Fibroblast of skin of right quadriceps (primary cell): ENCODE measurements at regions not wholly inside any gene's neighbourhood (a gene's known extent, or its start where the extent isn't known, plus 50 kb on each side); places are given as distances from the start of the nearest gene placed in this dataset.

ENCODE experiments used
- DNase-seq: peaks from one replicate; pipeline ENCODE4 v3.0.0-alpha.2; 2013

GRCh38 chr6:124877468-124877867, 84.8 kb upstream of the RNF217 start:
- no peak for DNase-seq

GRCh38 chr6:124879110-124879991, 82.9 kb upstream of the RNF217 start:
- no peak for DNase-seq

- no peak for DNase-seq
Measured at GRCh38 chr6:124879992-124880355, 82.3 kb upstream of the RNF217 start.

- peak; percentile 54 for DNase-seq
Measured at GRCh38 chr6:124881898-124882578, 80.2 kb upstream of the RNF217 start.

GRCh38 chr6:124882579-124883393, 79.5 kb upstream of the RNF217 start:
- DNase-seq, result peak; percentile 50

GRCh38 chr6:124885171-124885570, 77.1 kb upstream of the RNF217 start:
- DNase-seq, result no peak

- DNase-seq, result no peak
Measured at GRCh38 chr6:124887872-124888580, 74.2 kb upstream of the RNF217 start.

- DNase-seq, result no peak
Measured at GRCh38 chr6:124888581-124889371, 73.5 kb upstream of the RNF217 start.

GRCh38 chr6:124901084-124901483, 61.2 kb upstream of the RNF217 start:
- no peak for DNase-seq

- DNase-seq, result no peak
Measured at GRCh38 chr6:124903797-124904196, 58.4 kb upstream of the RNF217 start.

- DNase-seq, result no peak
Measured at GRCh38 chr6:124907596-124907995, 54.6 kb upstream of the RNF217 start.
